ENCODE measurements at regions not wholly inside any gene's neighbourhood (a gene's known extent, or its start where the extent isn't known, plus 50 kb on each side); places are given as distances from the start of the nearest gene placed in this dataset.

GRCh38 chr3:76550522-76551201 lies 489.2 kb upstream of the ROBO2 start:
- no peak for DNase-seq

- DNase-seq = no peak
Observed at GRCh38 chr3:76551739-76552138, 488.2 kb upstream of the ROBO2 start.

- no peak for DNase-seq
Observed at GRCh38 chr3:76552653-76553052, 487.2 kb upstream of the ROBO2 start.

GRCh38 chr3:76554707-76555106 lies 485.2 kb upstream of the ROBO2 start:
- DNase-seq = no peak

GRCh38 chr3:76561494-76562236 lies 478.2 kb upstream of the ROBO2 start:
- DNase-seq = peak; percentile 63

GRCh38 chr3:76565496-76566210 lies 474.2 kb upstream of the ROBO2 start:
- DNase-seq = no peak

- DNase-seq = peak; percentile 10
Observed at GRCh38 chr3:76566211-76566534, 473.7 kb upstream of the ROBO2 start.

- no peak for DNase-seq
Observed at GRCh38 chr3:76566904-76567303, 473.0 kb upstream of the ROBO2 start.

- DNase-seq = no peak
Observed at GRCh38 chr3:76570436-76571057, 469.4 kb upstream of the ROBO2 start.

GRCh38 chr3:76576201-76576600 lies 463.7 kb upstream of the ROBO2 start:
- no peak for DNase-seq

- no peak for DNase-seq
Observed at GRCh38 chr3:76582098-76582497, 457.8 kb upstream of the ROBO2 start.

GRCh38 chr3:76582632-76583378 lies 457.1 kb upstream of the ROBO2 start:
- no peak for DNase-seq

GRCh38 chr3:76585794-76586392 lies 454.0 kb upstream of the ROBO2 start:
- no peak for DNase-seq

- DNase-seq = no peak
Observed at GRCh38 chr3:76586471-76586870, 453.4 kb upstream of the ROBO2 start.

GRCh38 chr3:76610150-76610549 lies 429.7 kb upstream of the ROBO2 start:
- no peak for DNase-seq

- DNase-seq = no peak
Observed at GRCh38 chr3:76615719-76616118, 424.2 kb upstream of the ROBO2 start.

- DNase-seq = no peak
Observed at GRCh38 chr3:76624164-76624563, 415.7 kb upstream of the ROBO2 start.

GRCh38 chr3:76627236-76627635 lies 412.7 kb upstream of the ROBO2 start:
- no peak for DNase-seq

GRCh38 chr3:76631251-76631650 lies 408.6 kb upstream of the ROBO2 start:
- no peak for DNase-seq

GRCh38 chr3:76638006-76638405 lies 401.9 kb upstream of the ROBO2 start:
- DNase-seq = no peak

GRCh38 chr3:76643623-76644304 lies 396.1 kb upstream of the ROBO2 start:
- peak; percentile 34 for DNase-seq

- no peak for DNase-seq
Observed at GRCh38 chr3:76644305-76644675, 395.6 kb upstream of the ROBO2 start.

Data from DMS153 (cell line).